SKM-1 treated with dmso at 0.1 percent for 144 hours (cell line): ENCODE measurements at regions not wholly inside any gene's neighbourhood (a gene's known extent, or its start where the extent isn't known, plus 50 kb on each side); places are given as distances from the start of the nearest gene placed in this dataset.
A peak's percentile ranks its signal among the peaks of the same experiment; 100 is the strongest.

Experiments used
- DNase-seq: peaks from one replicate; lab custom pipeline; 2025; ENCODE audit not compliant: unreplicated experiment; lab: John Stamatoyannopoulos, UW

- DNase-seq, result peak; percentile 86
Measured at GRCh38 chr2:158009399-158009798, 92.3 kb upstream of the UPP2 start.

GRCh38 chr2:158006961-158007719, 94.5 kb upstream of the UPP2 start:
- peak; percentile 74 for DNase-seq

GRCh38 chr2:158004126-158004764, 97.4 kb upstream of the UPP2 start:
- DNase-seq, result no peak

- no peak for DNase-seq
Measured at GRCh38 chr2:158002079-158002478, 99.6 kb upstream of the UPP2 start.

GRCh38 chr2:157996799-157997198, 104.9 kb upstream of the UPP2 start:
- no peak for DNase-seq

- DNase-seq, result no peak
Measured at GRCh38 chr2:157995117-157995516, 106.6 kb upstream of the UPP2 start.

- no peak for DNase-seq
Measured at GRCh38 chr2:157991932-157992331, 109.7 kb upstream of the UPP2 start.

GRCh38 chr2:157990173-157990572, 111.5 kb upstream of the UPP2 start:
- no peak for DNase-seq

- no peak for DNase-seq
Measured at GRCh38 chr2:157989227-157989626, 112.4 kb upstream of the UPP2 start.

GRCh38 chr2:157986761-157987160, 110.6 kb upstream of the ACVR1 start:
- no peak for DNase-seq

GRCh38 chr2:157984866-157985265, 108.7 kb upstream of the ACVR1 start:
- DNase-seq, result no peak

GRCh38 chr2:157980020-157980419, 103.9 kb upstream of the ACVR1 start:
- DNase-seq, result no peak

- no peak for DNase-seq
Measured at GRCh38 chr2:157971702-157972101, 95.6 kb upstream of the ACVR1 start.

- DNase-seq, result no peak
Measured at GRCh38 chr2:157967856-157968255, 91.7 kb upstream of the ACVR1 start.

GRCh38 chr2:157959249-157959648, 83.1 kb upstream of the ACVR1 start:
- DNase-seq, result no peak

GRCh38 chr2:157957596-157957995, 81.5 kb upstream of the ACVR1 start:
- DNase-seq, result no peak

GRCh38 chr2:157952558-157952957, 76.4 kb upstream of the ACVR1 start:
- no peak for DNase-seq

GRCh38 chr2:157948856-157949255, 72.7 kb upstream of the ACVR1 start:
- no peak for DNase-seq

GRCh38 chr2:157946919-157947557, 70.9 kb upstream of the ACVR1 start:
- no peak for DNase-seq

GRCh38 chr2:157940024-157940423, 63.9 kb upstream of the ACVR1 start:
- no peak for DNase-seq

GRCh38 chr2:157938556-157938955, 62.4 kb upstream of the ACVR1 start:
- no peak for DNase-seq

GRCh38 chr2:157936406-157936805, 60.3 kb upstream of the ACVR1 start:
- no peak for DNase-seq
